PFSK-1 (cell line): ENCODE measurements at regions not wholly inside any gene's neighbourhood (a gene's known extent, or its start where the extent isn't known, plus 50 kb on each side); places are given as distances from the start of the nearest gene placed in this dataset.

Experiments used
- FOXP2 ChIP-seq: optimal IDR thresholded peaks from 2 replicates; pipeline ENCODE3; 2011; ENCODE audit warnings: borderline replicate concordance, control low read depth, inconsistent platforms; ENCODE audit not compliant: insufficient read depth; ENCODE audit errors: extremely low read length, extremely low read depth
- POLR2AphosphoS5 ChIP-seq: IDR thresholded peaks from 2 replicates; pipeline ENCODE4 v1.6.1; 2012; ENCODE audit warnings: low read depth, mild to moderate bottlenecking, control low read depth, low read length, moderate library complexity
- REST ChIP-seq, 2 experiments: IDR thresholded peaks; 2 replicates each; pipeline versions ENCODE4 v1.6.1 to v1.8.0; 2011 to 2012; ENCODE audit warnings: low read depth in 2 of 2, low read length in 2 of 2, control low read depth in 1 of 2, inconsistent platforms in 1 of 2, mild to moderate bottlenecking in 1 of 2, moderate library complexity in 1 of 2; ENCODE audit not compliant: insufficient read depth in 1 of 2

- no peak for TF ChIP-seq REST (IDR thresholded peaks at IDR 0.05; ENCODE audit: insufficient read depth in 1 of 2, low read depth in 2 of 2, low read length in 2 of 2)
- TF ChIP-seq FOXP2: no peak
- TF ChIP-seq POLR2AphosphoS5: no peak
These were observed 51.7 kb upstream of the RCN1 start for GRCh38 chr11:32039149-32039548.
